ENCODE measurements at regions not wholly inside any gene's neighbourhood (a gene's known extent, or its start where the extent isn't known, plus 50 kb on each side); places are given as distances from the start of the nearest gene placed in this dataset.

- TF ChIP-seq CTCF (conservative IDR thresholded peaks at IDR 0.05 in 1 of 2, IDR thresholded peaks at IDR 0.05 in 1 of 2; ENCODE audit: extremely low read depth in 1 of 2, insufficient read depth in 1 of 2, low read depth in 1 of 2, low read length in 2 of 2) (no peak), EZH2 (IDR thresholded peaks at IDR 0.05; ENCODE audit: borderline replicate concordance, low read length) (no peak)
These were observed 88.8 kb upstream of the DYRK2 start for GRCh38 chr12:67559751-67560150.
